Rectal smooth muscle tissue (tissue), 1 donor: ENCODE measurements at regions not wholly inside any gene's neighbourhood (a gene's known extent, or its start where the extent isn't known, plus 50 kb on each side); places are given as distances from the start of the nearest gene placed in this dataset.

ENCODE experiments used
- H3K27ac ChIP-seq: one replicate; pipeline ENCODE4 v1.7.0; 2013; ENCODE audit warnings: low read depth, low read length, inconsistent platforms
- H3K27me3 ChIP-seq: one replicate; pipeline ENCODE4 v1.7.0; 2013; ENCODE audit warnings: low read length; ENCODE audit not compliant: control insufficient read depth, insufficient read depth
- H3K36me3 ChIP-seq: one replicate; pipeline ENCODE4 v1.7.0; 2013; ENCODE audit warnings: low read length; ENCODE audit not compliant: control insufficient read depth, insufficient read depth
- H3K4me1 ChIP-seq: one replicate; pipeline ENCODE4 v1.7.0; 2013; ENCODE audit warnings: low read length; ENCODE audit not compliant: control insufficient read depth, insufficient read depth
- H3K4me3 ChIP-seq: one replicate; pipeline ENCODE4 v1.7.0; 2013; ENCODE audit warnings: low read length
- H3K9ac ChIP-seq: one replicate; pipeline ENCODE4 v1.7.0; 2013; ENCODE audit warnings: low read length

DNA sequence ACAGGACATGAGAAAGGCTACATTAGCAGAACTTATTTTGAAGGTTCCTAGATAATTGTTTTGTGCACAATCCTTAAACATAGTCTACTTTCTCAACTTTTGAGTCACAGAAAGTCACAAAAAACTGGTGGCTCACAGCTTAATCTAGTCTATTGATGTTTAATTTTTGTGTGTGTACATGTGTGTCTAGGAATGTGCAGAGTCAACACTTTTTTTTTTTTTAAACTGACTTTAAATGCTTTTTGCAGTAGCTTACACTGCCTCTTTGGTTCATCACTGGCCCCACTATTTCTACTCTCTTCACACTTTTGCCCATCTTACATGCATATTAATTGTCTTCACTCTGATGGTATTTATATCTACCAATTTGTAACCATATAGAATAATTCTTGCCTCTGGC lies 566.9 kb downstream of the BCKDHB start:
- Histone ChIP-seq H3K4me1 (no peaks in the 10 kb centered on the region), H3K9ac (no peak overlapping the region), H3K36me3 (no peaks in the 10 kb centered on the region), H3K27ac (no peak overlapping the region), H3K4me3 (no peak overlapping the region), H3K27me3 (no peaks in the 10 kb centered on the region)

- H3K9ac ChIP-seq = no peak overlapping the region
- H3K36me3 ChIP-seq = no peaks in the 10 kb centered on the region
- H3K4me1 ChIP-seq = no peaks in the 10 kb centered on the region
- no peak overlapping the region for H3K4me3 ChIP-seq
- H3K27me3 ChIP-seq = no peaks in the 10 kb centered on the region
- no peak overlapping the region for H3K27ac ChIP-seq
These were observed 560.5 kb downstream of the BCKDHB start for GRCh38 chr6:80667006-80667405.

GRCh38 chr6:80658926-80659325 lies 552.5 kb downstream of the BCKDHB start:
- Histone ChIP-seq H3K4me3 (no peak overlapping the region), H3K27ac (no peak overlapping the region)

GRCh38 chr6:80647156-80647555 lies 540.7 kb downstream of the BCKDHB start:
- Histone ChIP-seq H3K9ac (no peak overlapping the region), H3K36me3 (no peaks in the 10 kb centered on the region), H3K4me3 (no peak overlapping the region), H3K27ac (no peak overlapping the region), H3K27me3 (no peaks in the 10 kb centered on the region), H3K4me1 (no peaks in the 10 kb centered on the region)

More at GRCh38 chr6:80658926-80659325, 552.5 kb downstream of the BCKDHB start:
- H3K27me3 ChIP-seq = no peaks in the 10 kb centered on the region
- no peaks in the 10 kb centered on the region for H3K36me3 ChIP-seq
- H3K9ac ChIP-seq = no peak overlapping the region
- H3K4me1 ChIP-seq = no peaks in the 10 kb centered on the region

DNA sequence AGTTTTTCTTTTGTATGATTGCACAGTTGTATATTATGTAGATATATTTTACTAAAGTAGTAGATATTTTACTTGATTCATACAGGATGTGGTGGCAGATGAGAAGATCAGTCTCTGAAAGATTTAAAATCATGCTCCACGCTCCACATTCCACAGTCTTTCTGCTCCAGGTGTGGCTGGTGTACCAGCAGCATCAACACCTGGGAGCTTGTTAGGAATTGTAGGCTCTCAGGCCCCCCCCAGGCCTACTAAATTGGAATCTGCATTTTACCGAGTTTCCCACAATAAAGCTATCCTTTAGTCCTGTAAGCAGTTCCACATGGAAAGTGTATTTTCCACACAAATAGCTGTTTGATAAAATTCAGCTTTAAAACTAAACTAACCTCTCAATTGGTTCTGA lies 537.4 kb downstream of the BCKDHB start:
- H3K4me3 ChIP-seq = no peak overlapping the region
- no peaks in the 10 kb centered on the region for H3K4me1 ChIP-seq
- no peak overlapping the region for H3K27ac ChIP-seq
- H3K36me3 ChIP-seq = no peaks in the 10 kb centered on the region
- no peak overlapping the region for H3K9ac ChIP-seq
- no peaks in the 10 kb centered on the region for H3K27me3 ChIP-seq

DNA sequence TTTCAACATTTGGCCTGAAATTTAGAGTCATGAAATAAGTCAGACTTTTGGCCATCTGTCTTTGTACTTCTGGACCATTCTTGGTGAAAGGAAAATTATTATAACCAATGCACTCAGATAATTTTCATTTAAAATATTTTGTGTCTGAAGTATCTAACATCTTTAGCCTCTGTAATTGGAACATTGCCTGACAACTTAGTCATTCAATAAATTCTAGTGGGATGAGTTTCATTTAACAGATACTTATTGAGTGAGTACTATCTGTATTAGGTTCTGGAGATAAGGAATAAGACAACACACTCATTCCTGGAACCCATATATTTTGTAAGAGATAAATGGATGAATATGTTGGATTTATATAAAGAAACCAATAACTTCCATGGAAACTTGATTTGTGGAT lies 536.0 kb downstream of the BCKDHB start:
- no peaks in the 10 kb centered on the region for H3K36me3 ChIP-seq
- no peak overlapping the region for H3K4me3 ChIP-seq
- H3K4me1 ChIP-seq = no peaks in the 10 kb centered on the region
- H3K27ac ChIP-seq = no peak overlapping the region
- no peak overlapping the region for H3K9ac ChIP-seq
- no peaks in the 10 kb centered on the region for H3K27me3 ChIP-seq

GRCh38 chr6:80641591-80641990 lies 535.1 kb downstream of the BCKDHB start:
- Histone ChIP-seq H3K27ac (no peak overlapping the region), H3K27me3 (no peaks in the 10 kb centered on the region)

DNA sequence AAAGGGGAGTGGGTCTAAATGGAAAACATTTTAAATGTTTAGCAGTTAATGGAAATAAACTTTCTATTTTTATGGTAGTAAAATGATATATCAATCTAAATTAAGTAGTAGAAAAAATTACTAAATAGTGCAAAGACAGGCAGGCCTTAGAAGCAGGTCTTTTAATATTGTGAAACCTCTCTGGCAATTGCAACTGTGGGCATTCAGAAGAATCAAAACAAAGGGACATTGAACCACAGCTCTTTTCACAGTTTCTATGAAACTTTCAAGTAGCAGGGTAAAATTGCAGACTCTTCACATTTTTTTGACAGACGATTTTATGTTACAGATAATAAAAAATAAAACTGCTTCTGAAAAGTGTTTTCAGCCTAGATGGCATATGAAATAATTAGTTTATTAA lies 533.7 kb downstream of the BCKDHB start:
- no peaks in the 10 kb centered on the region for H3K27me3 ChIP-seq
- H3K9ac ChIP-seq = no peak overlapping the region
- H3K4me3 ChIP-seq = no peak overlapping the region
- no peak overlapping the region for H3K27ac ChIP-seq
- no peaks in the 10 kb centered on the region for H3K4me1 ChIP-seq
- no peaks in the 10 kb centered on the region for H3K36me3 ChIP-seq

More at GRCh38 chr6:80641591-80641990, 535.1 kb downstream of the BCKDHB start:
- Histone ChIP-seq H3K4me1 (no peaks in the 10 kb centered on the region), H3K9ac (no peak overlapping the region), H3K36me3 (no peaks in the 10 kb centered on the region), H3K4me3 (no peak overlapping the region)

GRCh38 chr6:80639181-80639629 lies 532.7 kb downstream of the BCKDHB start:
- H3K27me3 ChIP-seq = no peaks in the 10 kb centered on the region
- H3K4me3 ChIP-seq = no peak overlapping the region
- H3K4me1 ChIP-seq = no peaks in the 10 kb centered on the region
- no peaks in the 10 kb centered on the region for H3K36me3 ChIP-seq
- H3K27ac ChIP-seq = no peak overlapping the region
- H3K9ac ChIP-seq = no peak overlapping the region

- Histone ChIP-seq H3K36me3 (no peaks in the 10 kb centered on the region), H3K4me3 (no peak overlapping the region), H3K9ac (no peak overlapping the region), H3K27me3 (no peaks in the 10 kb centered on the region), H3K27ac (no peak overlapping the region), H3K4me1 (no peaks in the 10 kb centered on the region)
These were observed 532.0 kb downstream of the BCKDHB start for GRCh38 chr6:80638213-80639055.

DNA sequence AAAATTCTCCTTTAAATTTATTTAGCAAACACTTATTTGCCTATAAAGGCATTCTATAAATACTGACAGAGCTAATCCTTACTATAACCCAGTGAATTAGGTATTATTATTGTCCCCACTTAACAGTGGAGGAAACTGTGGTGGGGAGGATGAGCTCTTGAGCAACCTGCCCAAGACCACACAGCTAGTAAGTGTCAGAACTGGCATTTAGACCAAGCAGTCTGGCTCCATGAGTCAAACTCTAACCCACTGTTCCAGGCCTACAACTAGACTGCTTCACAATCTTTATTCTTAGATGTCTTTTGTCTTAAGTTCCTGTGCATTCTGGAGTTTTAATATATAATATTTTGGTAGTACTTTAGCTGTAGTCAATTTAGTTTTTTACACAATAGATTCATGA lies 530.8 kb downstream of the BCKDHB start:
- H3K27me3 ChIP-seq = no peaks in the 10 kb centered on the region
- H3K9ac ChIP-seq = no peak overlapping the region
- no peaks in the 10 kb centered on the region for H3K4me1 ChIP-seq
- no peaks in the 10 kb centered on the region for H3K36me3 ChIP-seq
- H3K4me3 ChIP-seq = no peak overlapping the region
- H3K27ac ChIP-seq = no peak overlapping the region

- Histone ChIP-seq H3K27me3 (no peaks in the 10 kb centered on the region), H3K4me3 (no peak overlapping the region), H3K27ac (no peak overlapping the region), H3K4me1 (no peaks in the 10 kb centered on the region), H3K36me3 (no peaks in the 10 kb centered on the region), H3K9ac (no peak overlapping the region)
These were observed 530.2 kb downstream of the BCKDHB start for GRCh38 chr6:80636689-80637088.

DNA sequence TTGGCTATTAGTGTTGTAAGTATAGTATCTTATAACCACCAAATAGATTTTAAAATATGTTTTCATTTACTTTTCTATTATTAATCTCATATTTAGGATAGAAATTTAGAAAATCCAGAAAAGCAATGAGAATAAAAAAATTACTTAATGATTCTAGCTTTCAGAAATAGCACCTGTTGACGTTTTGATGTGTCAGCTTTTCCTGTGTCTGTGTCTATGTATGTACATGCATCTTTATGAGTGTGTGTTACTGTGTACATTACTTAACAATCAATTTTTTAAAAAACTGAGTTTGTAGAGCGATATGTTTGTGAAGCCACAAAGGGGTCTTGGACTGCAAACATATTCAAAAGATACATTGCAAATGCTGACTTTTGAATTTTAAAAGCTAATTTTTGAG lies 526.9 kb downstream of the BCKDHB start:
- H3K9ac ChIP-seq = no peak overlapping the region
- H3K4me3 ChIP-seq = no peak overlapping the region
- H3K4me1 ChIP-seq = no peaks in the 10 kb centered on the region
- no peaks in the 10 kb centered on the region for H3K36me3 ChIP-seq
- no peaks in the 10 kb centered on the region for H3K27me3 ChIP-seq
- H3K27ac ChIP-seq = no peak overlapping the region
